Coronary artery (tissue), 2 donors: ENCODE measurements at regions not wholly inside any gene's neighbourhood (a gene's known extent, or its start where the extent isn't known, plus 50 kb on each side); places are given as distances from the start of the nearest gene placed in this dataset.

Experiments used
- DNase-seq: peaks from one replicate; pipeline ENCODE4 v3.0.0-alpha.2; 2017; ENCODE audit warnings: low spot score
- H3K27ac ChIP-seq, 2 donors: fragments of 200-600 bp; sonication (generic); one replicate each; pipeline ENCODE4 v1.5.1; 2016 to 2019
- H3K4me3 ChIP-seq: fragments of 200-600 bp; sonication (generic); 2 replicates; pipeline ENCODE4 v1.5.1; 2016; ENCODE audit warnings: mild to moderate bottlenecking, moderate library complexity
- CTCF ChIP-seq: fragments of 200-600 bp; sonication (generic); IDR thresholded peaks from one replicate; pipeline ENCODE4 v1.5.1; 2019; ENCODE audit warnings: antibody characterized with exemption

- Histone ChIP-seq H3K4me3 (no peak overlapping the region), H3K27ac (no peak overlapping the region)
- DNase-seq, result no peak
- TF ChIP-seq CTCF, result no peak
Observed at GRCh38 chr13:80058626-80059025, 282.3 kb downstream of the SPRY2 start.

- no peak for TF ChIP-seq CTCF
- H3K4me3 ChIP-seq, result no peak overlapping the region
- DNase-seq, result no peak
- H3K27ac ChIP-seq, result no peak overlapping the region
Observed at GRCh38 chr13:80055847-80056246, 285.1 kb downstream of the SPRY2 start.

- DNase-seq, result no peak
- no peak overlapping the region for H3K4me3 ChIP-seq
- TF ChIP-seq CTCF, result no peak
- no peak overlapping the region for H3K27ac ChIP-seq
Observed at GRCh38 chr13:80054806-80055205, 286.1 kb downstream of the SPRY2 start.

GRCh38 chr13:80052286-80052685 is 288.6 kb downstream of the SPRY2 start:
- TF ChIP-seq CTCF, result no peak
- no peak overlapping the region for H3K4me3 ChIP-seq
- H3K27ac ChIP-seq, result no peak overlapping the region
- DNase-seq, result no peak

GRCh38 chr13:80050252-80050651 is 290.7 kb downstream of the SPRY2 start:
- Histone ChIP-seq H3K27ac (no peak overlapping the region), H3K4me3 (no peak overlapping the region)
- TF ChIP-seq CTCF, result no peak
- no peak for DNase-seq

- TF ChIP-seq CTCF, result no peak
- H3K4me3 ChIP-seq, result no peak overlapping the region
- peak overlapping the region; percentile 12 to 32 for H3K27ac ChIP-seq
- DNase-seq, result peak; percentile 90
Observed at GRCh38 chr13:80048802-80049201, 292.1 kb downstream of the SPRY2 start.

GRCh38 chr13:80048030-80048429 is 292.9 kb downstream of the SPRY2 start:
- DNase-seq, result no peak
- Histone ChIP-seq H3K4me3 (no peak overlapping the region), H3K27ac (peak overlapping the region in 1 of 2 donors; percentile 32)
- no peak for TF ChIP-seq CTCF
